ENCODE measurements at regions not wholly inside any gene's neighbourhood (a gene's known extent, or its start where the extent isn't known, plus 50 kb on each side); places are given as distances from the start of the nearest gene placed in this dataset.

GRCh38 chr12:111124183-111124582 lies 203.8 kb upstream of the MYL2 start:
- Histone ChIP-seq H3K36me3 (no peaks in the 10 kb centered on the region), H3K9me3 (no peaks in the 10 kb centered on the region), H3K27ac (no peak overlapping the region), H3K4me1 (ENCODE audit: insufficient read depth) (no peaks in the 10 kb centered on the region), H3K4me3 (no peak overlapping the region), H3K27me3 (no peaks in the 10 kb centered on the region)
- TF ChIP-seq CTCF (IDR thresholded peaks at IDR 0.05) (no peak), EP300 (IDR thresholded peaks at IDR 0.05) (no peak), POLR2A (IDR thresholded peaks at IDR 0.05) (no peak)
- intact Hi-C loops (cut with DNase I) = no loop called here
- 87 to 93% (median 92%) methylated on average over 4 of the region's 4 CpGs for WGBS, 3 donors
- no peak for DNase-seq

GRCh38 chr12:111123390-111123789 lies 203.0 kb upstream of the MYL2 start:
- Histone ChIP-seq H3K27ac (no peak overlapping the region), H3K4me3 (no peak overlapping the region), H3K9me3 (no peaks in the 10 kb centered on the region), H3K27me3 (no peaks in the 10 kb centered on the region), H3K4me1 (ENCODE audit: insufficient read depth) (no peaks in the 10 kb centered on the region), H3K36me3 (no peaks in the 10 kb centered on the region)
- DNase-seq = no peak
- intact Hi-C loops (cut with DNase I) = no loop called here
- 88 to 95% (median 94%) methylated on average over 6 of the region's 6 CpGs for WGBS, 3 donors
- TF ChIP-seq CTCF (IDR thresholded peaks at IDR 0.05) (no peak), POLR2A (IDR thresholded peaks at IDR 0.05) (no peak), EP300 (IDR thresholded peaks at IDR 0.05) (no peak)

- TF ChIP-seq EP300 (IDR thresholded peaks at IDR 0.05) (no peak), CTCF (IDR thresholded peaks at IDR 0.05) (no peak), POLR2A (IDR thresholded peaks at IDR 0.05) (no peak)
- Histone ChIP-seq H3K9me3 (no peaks in the 10 kb centered on the region), H3K4me3 (no peak overlapping the region), H3K27ac (no peak overlapping the region), H3K4me1 (ENCODE audit: insufficient read depth) (no peaks in the 10 kb centered on the region), H3K36me3 (no peaks in the 10 kb centered on the region), H3K27me3 (no peaks in the 10 kb centered on the region)
- intact Hi-C loops (cut with DNase I) = no loop called here
- WGBS, 3 donors = 9 to 11% (median 11%) methylated on average over 7 of the region's 7 CpGs
- no peak for DNase-seq
Observed at GRCh38 chr12:111122458-111122878, 202.1 kb upstream of the MYL2 start.

GRCh38 chr12:111121840-111122239 lies 201.5 kb upstream of the MYL2 start:
- Histone ChIP-seq H3K27me3 (no peaks in the 10 kb centered on the region), H3K36me3 (no peaks in the 10 kb centered on the region), H3K4me3 (no peak overlapping the region), H3K27ac (no peak overlapping the region), H3K4me1 (ENCODE audit: insufficient read depth) (no peaks in the 10 kb centered on the region), H3K9me3 (no peaks in the 10 kb centered on the region)
- intact Hi-C loops (cut with DNase I) = no loop called here
- no peak for DNase-seq
- TF ChIP-seq POLR2A (IDR thresholded peaks at IDR 0.05) = no peak
- TF ChIP-seq EP300 (IDR thresholded peaks at IDR 0.05) = no peak
- no peak for TF ChIP-seq CTCF (IDR thresholded peaks at IDR 0.05)
- WGBS, 3 donors = 11 to 16% (median 13%) methylated on average over 6 of the region's 6 CpGs

- Histone ChIP-seq H3K4me1 (ENCODE audit: insufficient read depth) (no peaks in the 10 kb centered on the region), H3K27me3 (no peaks in the 10 kb centered on the region), H3K36me3 (no peaks in the 10 kb centered on the region), H3K27ac (no peak overlapping the region), H3K4me3 (no peak overlapping the region), H3K9me3 (no peaks in the 10 kb centered on the region)
- WGBS, 3 donors = 33 to 63% (median 42%) methylated on average over 5 of the region's 5 CpGs
- intact Hi-C loops (cut with DNase I) = no loop called here
- TF ChIP-seq EP300 (IDR thresholded peaks at IDR 0.05) (no peak), CTCF (IDR thresholded peaks at IDR 0.05) (no peak), POLR2A (IDR thresholded peaks at IDR 0.05) (no peak)
- no peak for DNase-seq
Observed at GRCh38 chr12:111120578-111120977, 200.2 kb upstream of the MYL2 start.

Measured in ovary (tissue), 7 donors.